Stimulated activated memory B cell treated with anti-CD40 and anti-IgM and Interleukin-4, amounts not matched to agents 10 μg/mL and 1 μg/mL and 100 μg/mL, for 72 hours (primary cell): ENCODE measurements at regions not wholly inside any gene's neighbourhood (a gene's known extent, or its start where the extent isn't known, plus 50 kb on each side); places are given as distances from the start of the nearest gene placed in this dataset.
A peak's percentile ranks its signal among the peaks of the same experiment; 100 is the strongest.

Experiments
- ATAC-seq: fragments of 150-1000 bp; cut with Tn5 transposase; 2 replicates; pipeline ENCODE4 v1.10.0; 2021
- H3K27ac Mint-ChIP-seq: one replicate; pipeline ENCODE4 v1.8.0; 2022; ENCODE audit warnings: mild to moderate bottlenecking, mixed read lengths
- H3K27me3 Mint-ChIP-seq: one replicate; pipeline ENCODE4 v1.8.0; 2022; ENCODE audit warnings: mixed read lengths
- H3K36me3 Mint-ChIP-seq: one replicate; pipeline ENCODE4 v1.8.0; 2022; ENCODE audit warnings: mixed read lengths
- H3K4me1 Mint-ChIP-seq: one replicate; pipeline ENCODE4 v1.8.0; 2022; ENCODE audit warnings: mixed read lengths
- H3K4me3 Mint-ChIP-seq: one replicate; pipeline ENCODE4 v1.8.0; 2022; ENCODE audit warnings: mild to moderate bottlenecking, moderate library complexity, mixed read lengths
- H3K9me3 Mint-ChIP-seq: one replicate; pipeline ENCODE4 v1.8.0; 2022; ENCODE audit warnings: mixed read lengths

DNA sequence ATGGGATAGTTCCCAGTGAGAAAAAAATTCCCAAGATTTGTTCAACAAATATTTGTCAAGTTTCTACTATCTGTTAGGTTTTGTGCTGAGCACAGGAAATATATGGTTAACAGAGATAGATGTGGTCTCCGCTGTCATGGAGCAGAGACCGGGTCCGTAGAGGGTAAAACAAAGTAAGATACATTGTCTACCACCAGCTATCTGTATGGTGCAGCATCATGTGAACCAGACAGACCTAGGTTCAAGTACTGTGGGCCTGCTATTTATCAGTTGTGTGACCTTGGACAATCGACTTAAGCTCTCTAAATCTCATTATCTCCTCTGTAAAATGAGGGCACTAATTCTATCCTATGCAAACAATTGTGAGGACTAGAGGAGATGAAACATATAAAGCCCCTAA, 109.8 kb downstream of the DUSP10 start:
- H3K36me3 Mint-ChIP-seq = no peaks in the 10 kb centered on the region
- no peaks in the 10 kb centered on the region for H3K9me3 Mint-ChIP-seq
- H3K27me3 Mint-ChIP-seq = no peaks in the 10 kb centered on the region
- no peak for ATAC-seq
- H3K4me3 Mint-ChIP-seq = no peak overlapping the region
- H3K27ac Mint-ChIP-seq = no peak overlapping the region
- no peaks in the 10 kb centered on the region for H3K4me1 Mint-ChIP-seq

DNA sequence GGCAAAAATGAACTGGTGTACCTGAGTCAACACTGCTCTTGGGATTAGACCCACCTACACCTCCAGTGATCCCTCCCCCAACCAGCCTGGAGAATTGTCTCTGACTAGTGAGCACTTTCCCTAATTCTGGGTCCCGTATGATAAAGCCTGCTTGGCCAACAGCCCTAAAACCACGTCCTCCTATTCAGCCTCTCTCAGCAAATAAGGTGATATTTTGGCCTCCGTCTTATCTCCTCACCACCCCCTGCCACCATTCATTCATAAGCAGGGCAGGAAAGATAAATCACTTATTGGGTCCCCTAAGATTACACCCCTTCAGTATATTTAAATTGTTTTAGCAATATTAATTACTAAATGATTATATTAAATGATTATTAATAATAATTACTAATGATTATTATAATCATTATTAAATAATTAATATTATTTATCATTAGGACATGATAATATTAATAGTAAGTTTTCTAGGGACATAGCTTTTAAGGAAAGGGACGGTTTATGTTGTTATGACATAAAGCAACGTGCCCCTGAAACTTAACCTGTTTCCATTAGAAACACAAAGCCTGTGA, 108.0 kb downstream of the DUSP10 start:
- Mint-ChIP-seq H3K36me3 (no peaks in the 10 kb centered on the region), H3K4me3 (no peak overlapping the region), H3K9me3 (no peaks in the 10 kb centered on the region), H3K27ac (no peak overlapping the region), H3K27me3 (no peaks in the 10 kb centered on the region), H3K4me1 (no peaks in the 10 kb centered on the region)
- ATAC-seq = no peak

DNA sequence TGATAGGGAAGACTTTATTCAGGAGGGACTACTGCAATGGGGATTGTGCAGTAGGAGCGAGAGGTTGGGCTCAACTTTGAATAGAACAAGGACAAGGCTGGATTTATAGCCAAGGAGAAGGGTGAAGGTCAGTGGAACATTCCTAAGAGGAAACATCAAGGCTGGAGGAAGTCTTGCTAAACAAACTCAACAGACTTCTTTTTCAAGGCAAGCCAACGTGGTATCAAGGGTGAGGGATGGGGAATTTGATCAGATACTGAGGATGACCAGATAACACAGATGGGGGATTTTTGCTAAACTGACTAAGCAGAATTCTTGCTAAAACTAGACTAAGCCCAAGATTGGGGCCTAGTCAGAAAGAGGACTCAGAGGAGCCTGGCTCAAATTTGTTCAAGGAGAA, 107.3 kb downstream of the DUSP10 start:
- no peak for ATAC-seq
- Mint-ChIP-seq H3K27me3 (no peaks in the 10 kb centered on the region), H3K4me3 (no peak overlapping the region), H3K36me3 (no peaks in the 10 kb centered on the region), H3K9me3 (no peaks in the 10 kb centered on the region), H3K27ac (no peak overlapping the region), H3K4me1 (no peaks in the 10 kb centered on the region)

DNA sequence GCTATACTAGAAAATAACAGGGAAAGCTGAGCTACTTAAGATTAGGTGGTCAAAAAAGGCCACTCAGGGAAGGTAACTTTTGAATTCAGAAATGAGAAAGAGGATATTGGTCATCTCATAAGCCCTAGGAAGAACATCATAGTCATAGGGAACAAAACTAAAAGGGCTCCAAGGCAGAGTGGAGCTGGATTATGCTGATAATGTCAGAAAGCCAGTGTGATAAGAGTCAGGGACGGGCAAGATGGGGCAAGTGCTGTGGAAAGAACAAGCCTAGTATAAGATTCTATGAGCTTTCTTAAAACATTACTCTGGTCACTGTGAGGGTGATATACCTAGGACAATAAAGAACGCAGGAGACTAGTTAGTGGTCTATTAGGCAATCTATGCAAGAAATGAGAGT, 106.6 kb downstream of the DUSP10 start:
- H3K36me3 Mint-ChIP-seq = no peaks in the 10 kb centered on the region
- no peak overlapping the region for H3K27ac Mint-ChIP-seq
- no peaks in the 10 kb centered on the region for H3K27me3 Mint-ChIP-seq
- no peak for ATAC-seq
- no peaks in the 10 kb centered on the region for H3K9me3 Mint-ChIP-seq
- H3K4me3 Mint-ChIP-seq = no peak overlapping the region
- H3K4me1 Mint-ChIP-seq = no peaks in the 10 kb centered on the region

DNA sequence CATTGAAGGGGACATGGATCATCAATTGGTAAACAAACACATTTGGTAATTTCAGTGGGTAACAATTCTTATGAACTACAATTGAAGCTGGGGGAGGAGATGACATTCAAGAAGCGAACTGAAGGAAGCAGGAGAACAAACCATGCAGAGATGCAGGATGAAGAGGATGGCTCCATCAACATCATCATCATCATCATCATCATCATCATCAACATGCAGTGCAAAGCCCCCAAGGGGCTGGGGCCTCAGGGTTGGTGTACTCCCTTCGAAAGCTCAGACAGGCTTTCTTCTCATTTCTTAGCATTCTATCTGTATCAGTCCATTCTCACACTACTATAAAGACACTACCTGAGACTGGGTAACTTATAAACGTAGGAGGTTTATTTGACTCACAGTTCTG, 105.8 kb downstream of the DUSP10 start:
- Mint-ChIP-seq H3K36me3 (no peaks in the 10 kb centered on the region), H3K9me3 (no peaks in the 10 kb centered on the region), H3K27me3 (no peaks in the 10 kb centered on the region), H3K4me1 (no peaks in the 10 kb centered on the region), H3K4me3 (no peak overlapping the region), H3K27ac (no peak overlapping the region)
- no peak for ATAC-seq

DNA sequence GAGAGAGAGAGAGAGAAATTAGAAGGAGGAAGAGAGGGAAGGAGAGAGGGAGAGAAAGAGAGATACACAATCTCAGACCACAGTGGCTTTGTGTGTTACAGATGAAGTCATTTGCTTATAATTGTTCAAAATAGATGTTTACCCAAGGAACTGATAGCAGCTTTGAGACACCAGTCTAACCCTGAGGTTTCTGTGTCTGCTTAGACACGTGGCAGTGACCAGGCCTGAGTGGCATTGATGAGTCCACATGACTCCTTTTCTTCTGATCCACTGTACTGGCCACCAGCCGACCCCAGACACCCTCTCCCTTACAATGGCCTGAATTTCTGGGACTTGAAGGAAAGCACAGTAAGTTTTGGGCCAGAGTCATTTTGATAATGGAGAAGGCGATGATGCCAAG, 104.9 kb downstream of the DUSP10 start:
- no peaks in the 10 kb centered on the region for H3K36me3 Mint-ChIP-seq
- no peaks in the 10 kb centered on the region for H3K4me1 Mint-ChIP-seq
- H3K27me3 Mint-ChIP-seq = no peaks in the 10 kb centered on the region
- ATAC-seq = no peak
- no peaks in the 10 kb centered on the region for H3K9me3 Mint-ChIP-seq
- H3K27ac Mint-ChIP-seq = no peak overlapping the region
- H3K4me3 Mint-ChIP-seq = no peak overlapping the region

DNA sequence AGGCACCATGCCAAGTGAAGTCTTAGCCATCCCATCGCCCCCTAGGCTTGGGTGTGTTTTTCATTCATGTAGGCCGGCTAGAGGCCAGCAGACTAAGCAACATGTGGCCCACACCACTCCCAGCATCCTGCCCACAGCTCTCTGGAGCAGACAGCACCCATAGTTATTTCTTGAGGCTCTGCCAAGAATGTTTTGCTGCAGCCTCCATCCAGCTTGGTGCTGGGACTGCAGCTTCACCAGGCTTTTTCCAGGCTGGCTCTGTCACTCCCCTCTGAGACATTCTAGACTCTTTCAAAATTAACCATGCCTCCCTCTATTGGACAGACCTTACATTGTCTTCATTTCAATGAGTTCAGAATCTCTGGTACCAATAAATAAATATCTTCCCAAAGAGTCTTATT, 104.2 kb downstream of the DUSP10 start:
- Mint-ChIP-seq H3K4me3 (no peak overlapping the region), H3K4me1 (peaks cover 1% of the 10 kb centered on the region), H3K27ac (no peak overlapping the region), H3K36me3 (no peaks in the 10 kb centered on the region), H3K27me3 (no peaks in the 10 kb centered on the region), H3K9me3 (no peaks in the 10 kb centered on the region)
- no peak for ATAC-seq

DNA sequence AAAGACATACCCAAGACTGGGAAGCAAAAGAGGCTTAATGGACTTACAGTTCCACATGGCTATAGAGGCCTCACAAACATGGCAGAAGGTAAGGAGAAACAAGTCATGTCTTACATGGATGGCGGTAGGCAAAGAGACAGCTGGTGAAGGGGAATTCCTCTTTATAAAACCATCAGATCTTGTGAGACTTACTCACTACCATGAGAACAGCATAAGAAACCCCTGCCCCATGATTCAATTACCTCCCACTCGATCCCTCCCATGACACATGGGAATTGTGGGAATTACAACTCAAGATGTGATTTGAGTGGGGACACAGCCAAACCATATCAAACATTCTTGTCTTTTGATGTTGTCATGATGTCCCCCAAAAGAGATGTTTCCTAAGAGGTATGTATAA, 103.3 kb downstream of the DUSP10 start:
- H3K4me3 Mint-ChIP-seq = no peak overlapping the region
- no peaks in the 10 kb centered on the region for H3K9me3 Mint-ChIP-seq
- no peaks in the 10 kb centered on the region for H3K36me3 Mint-ChIP-seq
- no peaks in the 10 kb centered on the region for H3K27me3 Mint-ChIP-seq
- ATAC-seq = no peak
- no peak overlapping the region for H3K27ac Mint-ChIP-seq
- H3K4me1 Mint-ChIP-seq = peaks cover 6% of the 10 kb centered on the region

DNA sequence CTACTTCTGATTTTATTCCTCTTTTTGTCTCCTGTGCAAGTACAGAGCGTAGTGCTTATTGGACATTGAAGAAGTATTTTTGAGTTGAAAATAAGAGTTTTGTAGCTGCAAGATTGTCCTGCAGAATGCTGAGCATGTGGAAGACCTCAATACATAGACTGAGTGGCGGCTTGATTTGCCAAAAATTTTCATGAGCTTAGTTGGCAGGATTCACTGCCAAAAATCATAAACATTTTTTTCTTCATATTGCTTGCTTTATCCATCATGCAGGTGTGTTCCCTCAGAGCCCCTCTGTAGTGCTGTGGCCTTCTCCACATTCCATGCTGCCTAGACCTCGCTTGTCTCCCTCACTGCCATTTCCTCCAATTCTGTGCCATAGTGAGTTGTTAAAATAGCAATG, 100.1 kb downstream of the DUSP10 start:
- no peak for ATAC-seq
- H3K27me3 Mint-ChIP-seq = no peaks in the 10 kb centered on the region
- no peaks in the 10 kb centered on the region for H3K36me3 Mint-ChIP-seq
- no peaks in the 10 kb centered on the region for H3K9me3 Mint-ChIP-seq
- H3K27ac Mint-ChIP-seq = no peak overlapping the region
- peaks cover 17% of the 10 kb centered on the region for H3K4me1 Mint-ChIP-seq
- H3K4me3 Mint-ChIP-seq = no peak overlapping the region

DNA sequence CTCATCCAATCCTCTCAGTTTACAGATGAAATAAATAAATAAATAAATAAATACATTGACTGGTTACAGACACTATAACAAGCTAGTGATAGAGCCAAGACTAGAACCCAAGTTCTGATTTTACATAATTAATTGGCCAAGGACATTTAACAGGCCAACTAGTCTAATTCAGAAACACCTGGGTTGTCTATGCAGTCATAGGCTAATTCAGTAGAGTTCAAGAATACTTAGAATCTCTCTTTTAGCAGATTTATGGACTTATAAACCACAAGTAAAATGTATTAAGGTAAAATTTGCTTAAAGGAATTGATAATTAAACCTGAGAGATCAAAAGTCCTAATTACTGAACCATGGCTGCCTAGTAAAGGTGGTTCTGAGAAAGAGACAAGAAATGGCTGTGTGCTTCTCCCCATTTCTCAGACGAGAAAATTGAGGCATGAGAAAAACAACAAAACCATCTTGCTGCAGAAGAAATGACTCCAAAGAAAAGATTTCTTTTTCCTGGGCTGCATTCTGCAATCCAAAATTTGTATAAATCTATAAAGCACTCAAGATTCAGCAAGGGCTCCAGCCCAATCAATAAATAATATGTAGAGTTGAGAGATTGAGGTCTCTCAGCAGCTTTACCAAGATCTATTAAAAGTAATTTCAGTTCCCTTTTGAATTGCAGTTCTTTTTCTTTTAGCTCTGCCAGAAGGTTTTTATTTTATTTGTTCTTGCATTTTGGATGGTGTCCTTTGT, 98.3 kb downstream of the DUSP10 start:
- H3K27me3 Mint-ChIP-seq = no peaks in the 10 kb centered on the region
- H3K36me3 Mint-ChIP-seq = no peaks in the 10 kb centered on the region
- peak overlapping the region; percentile 32 for H3K27ac Mint-ChIP-seq
- peaks cover 17% of the 10 kb centered on the region for H3K4me1 Mint-ChIP-seq
- H3K4me3 Mint-ChIP-seq = no peak overlapping the region
- ATAC-seq = no peak
- H3K9me3 Mint-ChIP-seq = no peaks in the 10 kb centered on the region

DNA sequence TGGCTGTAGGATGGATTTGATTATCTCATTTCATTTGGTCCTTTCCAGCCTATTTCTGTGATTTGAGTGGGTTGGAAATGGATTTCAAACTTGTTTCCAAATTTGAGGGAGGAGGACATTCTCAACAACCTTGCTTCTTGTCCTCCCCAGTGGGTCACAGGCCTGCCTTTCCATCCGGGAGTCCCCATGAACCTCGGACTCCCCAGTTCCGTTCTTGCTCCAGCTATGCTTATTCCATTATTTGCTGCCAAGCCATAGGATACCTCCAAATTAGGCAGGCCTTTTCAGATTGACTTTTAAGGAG, 97.8 kb downstream of the DUSP10 start:
- Mint-ChIP-seq H3K4me1 (peaks cover 17% of the 10 kb centered on the region), H3K27ac (peak overlapping the region; percentile 32), H3K9me3 (no peaks in the 10 kb centered on the region), H3K27me3 (no peaks in the 10 kb centered on the region), H3K36me3 (no peaks in the 10 kb centered on the region), H3K4me3 (no peak overlapping the region)
- ATAC-seq = no peak

DNA sequence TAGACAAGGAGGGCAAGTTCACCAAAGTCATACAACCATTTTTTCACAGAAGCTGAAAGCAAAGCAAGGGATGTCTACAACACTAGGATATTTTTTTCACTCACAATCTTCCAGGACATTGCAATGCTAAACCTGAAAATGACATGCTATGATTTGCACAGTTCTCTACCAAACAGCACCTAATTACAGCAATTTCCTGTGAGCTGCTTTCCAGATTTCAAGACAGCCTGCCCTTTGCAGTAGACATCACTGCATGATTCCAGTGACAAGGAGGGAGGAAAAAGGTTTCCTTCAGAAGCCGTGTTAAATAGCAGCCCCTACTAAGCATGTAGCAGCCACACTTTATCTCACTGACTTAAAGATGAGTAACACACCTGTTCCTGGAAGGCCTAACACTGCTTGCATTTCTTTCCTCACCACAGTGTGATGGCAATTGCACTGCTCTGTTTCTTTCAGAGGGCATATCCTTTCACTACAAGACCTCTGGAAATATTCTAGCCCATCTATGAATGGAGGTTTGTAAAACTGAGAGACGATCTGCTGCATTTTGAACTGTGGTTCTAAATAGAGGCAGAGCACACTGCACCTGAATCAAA, 97.1 kb downstream of the DUSP10 start:
- Mint-ChIP-seq H3K27me3 (no peaks in the 10 kb centered on the region), H3K4me3 (no peak overlapping the region), H3K9me3 (no peaks in the 10 kb centered on the region), H3K36me3 (no peaks in the 10 kb centered on the region), H3K4me1 (peaks cover 17% of the 10 kb centered on the region), H3K27ac (no peak overlapping the region)
- no peak for ATAC-seq

DNA sequence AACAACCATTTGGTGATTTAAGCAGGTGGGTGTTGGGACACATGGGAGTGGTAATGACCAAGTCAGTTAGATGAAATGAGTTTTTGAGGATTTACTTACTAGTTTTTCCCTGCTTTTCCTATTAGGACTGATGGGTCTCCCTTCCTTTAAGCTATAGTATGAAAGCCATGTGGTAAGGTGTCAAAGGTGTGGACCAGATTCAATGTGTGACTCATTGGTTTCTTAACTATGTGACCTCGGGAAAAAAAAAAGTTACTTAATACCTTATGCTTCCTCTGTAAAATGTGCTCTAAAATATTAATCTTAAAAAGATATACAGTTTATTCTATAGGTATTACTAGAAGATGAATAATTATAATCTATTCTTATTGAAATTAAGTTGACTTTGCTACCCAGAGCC, 93.7 kb downstream of the DUSP10 start:
- Mint-ChIP-seq H3K4me3 (no peak overlapping the region), H3K4me1 (peaks cover 12% of the 10 kb centered on the region), H3K27ac (no peak overlapping the region), H3K27me3 (no peaks in the 10 kb centered on the region), H3K36me3 (no peaks in the 10 kb centered on the region), H3K9me3 (no peaks in the 10 kb centered on the region)
- no peak for ATAC-seq
